H1 (cell line): ENCODE measurements at regions not wholly inside any gene's neighbourhood (a gene's known extent, or its start where the extent isn't known, plus 50 kb on each side); places are given as distances from the start of the nearest gene placed in this dataset.

Experiments used
- ATF3 ChIP-seq: IDR thresholded peaks from 2 replicates; pipeline ENCODE4 v1.6.1; 2011; ENCODE audit warnings: low read depth, mild to moderate bottlenecking, low read length; ENCODE audit not compliant: insufficient read depth
- CREB1 ChIP-seq: IDR thresholded peaks from 2 replicates; pipeline ENCODE4 v1.6.1; 2012; ENCODE audit warnings: inconsistent platforms
- RAD21 ChIP-seq, 2 experiments: IDR thresholded peaks in 1 of 2; conservative IDR thresholded peaks in 1 of 2; 2 replicates each; pipeline ENCODE4 v1.6.1; 2011; ENCODE audit warnings: low read depth in 2 of 2, low read length in 2 of 2, improper control_type of control experiment in 1 of 2, inconsistent platforms in 1 of 2, mild to moderate bottlenecking in 1 of 2, moderate library complexity in 1 of 2
- USF2 ChIP-seq: IDR thresholded peaks from 2 replicates; pipeline ENCODE4 v1.6.1; 2011; ENCODE audit warnings: low read length, improper control_type of control experiment
- TF ChIP-seq, protein P1 (sequence below): IDR thresholded peaks from 2 replicates; pipeline ENCODE4 v1.6.1; 2012; ENCODE audit warnings: low read length, inconsistent platforms

- TF ChIP-seq ATF3 = no peak
- no peak for TF ChIP-seq USF2
- no peak for TF ChIP-seq CREB1
- TF ChIP-seq, protein P1, sequence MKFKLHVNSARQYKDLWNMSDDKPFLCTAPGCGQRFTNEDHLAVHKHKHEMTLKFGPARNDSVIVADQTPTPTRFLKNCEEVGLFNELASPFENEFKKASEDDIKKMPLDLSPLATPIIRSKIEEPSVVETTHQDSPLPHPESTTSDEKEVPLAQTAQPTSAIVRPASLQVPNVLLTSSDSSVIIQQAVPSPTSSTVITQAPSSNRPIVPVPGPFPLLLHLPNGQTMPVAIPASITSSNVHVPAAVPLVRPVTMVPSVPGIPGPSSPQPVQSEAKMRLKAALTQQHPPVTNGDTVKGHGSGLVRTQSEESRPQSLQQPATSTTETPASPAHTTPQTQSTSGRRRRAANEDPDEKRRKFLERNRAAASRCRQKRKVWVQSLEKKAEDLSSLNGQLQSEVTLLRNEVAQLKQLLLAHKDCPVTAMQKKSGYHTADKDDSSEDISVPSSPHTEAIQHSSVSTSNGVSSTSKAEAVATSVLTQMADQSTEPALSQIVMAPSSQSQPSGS = no peak
- TF ChIP-seq RAD21 (IDR thresholded peaks at IDR 0.05 in 1 of 2, conservative IDR thresholded peaks at IDR 0.05 in 1 of 2; ENCODE audit: low read depth in 2 of 2, low read length in 2 of 2) = no peak
Observed at GRCh38 chr2:52181080-52181479, 1149.1 kb upstream of the NRXN1 start (continued).
